ENCODE measurements at regions not wholly inside any gene's neighbourhood (a gene's known extent, or its start where the extent isn't known, plus 50 kb on each side); places are given as distances from the start of the nearest gene placed in this dataset.

DNA sequence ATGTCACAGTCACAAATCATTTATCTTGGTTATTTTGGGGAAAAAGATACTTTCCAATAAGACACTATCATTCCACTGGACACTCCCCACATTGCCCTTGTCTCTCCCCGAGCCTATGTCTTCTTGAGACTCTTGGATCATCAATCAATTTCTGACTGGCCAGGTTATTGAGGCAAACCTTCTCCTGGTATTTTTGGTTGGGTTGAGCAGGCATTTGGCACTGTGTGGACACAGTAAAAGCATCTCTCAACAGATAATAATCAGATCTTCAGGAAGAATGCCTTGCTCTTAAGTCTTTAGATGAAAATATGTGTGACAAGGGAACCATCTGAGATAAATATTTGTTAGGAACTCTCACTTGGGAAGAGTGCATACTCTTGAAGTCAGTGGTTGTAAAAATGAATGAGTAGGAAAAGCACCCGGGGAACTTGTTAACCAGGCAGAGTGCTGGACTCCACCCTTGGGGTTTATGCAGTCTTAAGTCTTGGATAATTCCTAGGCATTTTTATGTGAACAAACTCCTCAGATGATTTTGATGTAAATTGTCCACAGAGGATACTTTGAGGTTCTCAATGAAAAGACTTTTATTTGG lies 223.8 kb upstream of the CLINT1 start:
- Histone ChIP-seq H3K4me1 (replicated peaks) (no peaks in the 10 kb centered on the region), H3K4me3 (no peak overlapping the region), H3K27me3 (replicated peaks) (no peaks in the 10 kb centered on the region; the same call in 1 of the 2 replicates), H3K36me3 (no peaks in the 10 kb centered on the region), H3K27ac (no peak overlapping the region), H3K9me3 (replicated peaks) (no peaks in the 10 kb centered on the region)
- DNase-seq (ENCODE audit: low read depth in 1 of 2, low spot score in 2 of 2) = no peak

DNA sequence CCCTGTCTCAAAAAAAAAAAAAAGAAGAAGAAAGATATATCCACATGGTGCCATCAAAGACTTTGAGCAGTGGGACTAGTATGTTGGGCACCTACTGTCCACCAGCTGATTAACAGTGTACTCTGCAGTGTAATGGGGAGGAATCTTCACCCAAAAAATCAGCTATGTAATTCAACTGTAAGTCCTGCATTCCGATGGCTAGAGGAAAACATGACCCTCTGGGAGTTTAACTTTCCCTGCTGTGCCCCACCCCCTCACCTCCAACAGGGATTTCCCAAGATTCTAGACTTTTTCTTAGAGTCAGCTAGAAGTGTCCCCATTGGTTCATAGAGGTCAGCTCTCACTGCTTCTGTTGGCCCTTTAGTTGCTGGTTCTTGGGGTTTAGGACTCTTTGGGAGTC lies 221.2 kb upstream of the CLINT1 start:
- Histone ChIP-seq H3K36me3 (no peaks in the 10 kb centered on the region), H3K27me3 (replicated peaks) (no peaks in the 10 kb centered on the region; the same call in 1 of the 2 replicates), H3K27ac (no peak overlapping the region), H3K4me1 (replicated peaks) (no peaks in the 10 kb centered on the region; the same call in 1 of the 2 replicates), H3K9me3 (replicated peaks) (no peaks in the 10 kb centered on the region), H3K4me3 (no peak overlapping the region)
- no peak for DNase-seq (ENCODE audit: low read depth in 1 of 2, low spot score in 2 of 2)

DNA sequence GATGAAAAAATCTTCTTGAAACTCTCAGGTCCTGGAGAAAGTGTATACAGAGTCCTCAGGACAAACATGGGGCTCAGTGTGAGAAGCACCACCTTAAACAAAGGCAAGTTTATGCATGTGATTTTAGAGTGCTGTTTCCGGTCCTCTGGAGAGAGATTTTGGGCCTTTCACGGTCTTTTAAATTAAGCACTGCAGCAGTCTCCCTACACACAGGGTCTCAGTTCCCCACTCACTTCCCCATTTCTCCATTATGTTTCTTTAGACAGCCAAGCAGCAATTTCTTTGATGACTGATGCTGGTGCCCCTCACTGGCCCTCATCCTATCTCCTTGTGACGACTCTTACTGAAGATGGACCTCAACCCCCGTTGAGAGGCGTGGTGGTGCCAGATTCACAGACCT lies 220.2 kb upstream of the CLINT1 start:
- Histone ChIP-seq H3K27ac (no peak overlapping the region), H3K4me1 (replicated peaks) (no peaks in the 10 kb centered on the region; the same call in 1 of the 2 replicates), H3K4me3 (no peak overlapping the region), H3K27me3 (replicated peaks) (no peaks in the 10 kb centered on the region; the same call in 1 of the 2 replicates), H3K9me3 (replicated peaks) (no peaks in the 10 kb centered on the region), H3K36me3 (no peaks in the 10 kb centered on the region)
- no peak for DNase-seq (ENCODE audit: low read depth in 1 of 2, low spot score in 2 of 2)

GRCh38 chr5:158074992-158075769 lies 216.2 kb upstream of the CLINT1 start:
- peak; percentile 68 to 75 for DNase-seq (ENCODE audit: low read depth in 1 of 2, low spot score in 2 of 2)
- Histone ChIP-seq H3K36me3 (no peaks in the 10 kb centered on the region), H3K27ac (no peak overlapping the region), H3K27me3 (replicated peaks) (no peaks in the 10 kb centered on the region), H3K9me3 (replicated peaks) (no peaks in the 10 kb centered on the region), H3K4me3 (no peak overlapping the region), H3K4me1 (replicated peaks) (no peaks in the 10 kb centered on the region; the same call in 1 of the 2 replicates)

DNA sequence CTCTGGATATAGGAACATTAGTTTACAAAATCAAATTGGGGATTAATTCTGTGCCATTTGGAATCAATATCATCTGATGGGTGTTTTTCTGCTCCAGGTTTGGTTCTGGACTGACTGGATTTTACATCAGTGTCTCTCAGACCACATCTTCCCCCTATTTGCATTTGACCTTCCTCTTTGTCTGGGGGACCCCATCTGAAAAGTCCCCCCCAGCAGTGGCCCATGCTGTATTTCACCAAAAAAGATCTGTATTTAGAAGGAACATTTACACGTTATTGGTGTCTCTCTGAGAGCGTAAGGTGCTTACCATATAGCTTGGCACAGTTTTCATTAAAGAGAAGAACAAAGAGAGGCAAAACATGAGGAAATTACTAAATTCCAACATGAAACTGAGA lies 215.6 kb upstream of the CLINT1 start:
- Histone ChIP-seq H3K4me3 (no peak overlapping the region), H3K27ac (no peak overlapping the region)

GRCh38 chr5:158070859-158071258 lies 211.9 kb upstream of the CLINT1 start:
- Histone ChIP-seq H3K4me1 (replicated peaks) (no peaks in the 10 kb centered on the region; the same call in 1 of the 2 replicates), H3K4me3 (no peak overlapping the region), H3K36me3 (no peaks in the 10 kb centered on the region), H3K27me3 (replicated peaks) (no peaks in the 10 kb centered on the region), H3K27ac (no peak overlapping the region), H3K9me3 (replicated peaks) (no peaks in the 10 kb centered on the region)
- no peak for DNase-seq (ENCODE audit: low read depth in 1 of 2, low spot score in 2 of 2)

More for the DNA sequence above, 215.6 kb upstream of the CLINT1 start:
- no peaks in the 10 kb centered on the region for H3K9me3 ChIP-seq (replicated peaks)
- DNase-seq (ENCODE audit: low read depth in 1 of 2, low spot score in 2 of 2) = no peak
- H3K36me3 ChIP-seq = no peaks in the 10 kb centered on the region
- no peaks in the 10 kb centered on the region for H3K27me3 ChIP-seq (replicated peaks)
- H3K4me1 ChIP-seq (replicated peaks) = no peaks in the 10 kb centered on the region; the same call in 1 of the 2 replicates

- no peaks in the 10 kb centered on the region for H3K4me1 ChIP-seq (replicated peaks)
- H3K27me3 ChIP-seq (replicated peaks) = no peaks in the 10 kb centered on the region
- H3K9me3 ChIP-seq (replicated peaks) = no peaks in the 10 kb centered on the region
- no peak for DNase-seq (ENCODE audit: low read depth in 1 of 2, low spot score in 2 of 2)
- no peaks in the 10 kb centered on the region for H3K36me3 ChIP-seq
- H3K4me3 ChIP-seq = no peak overlapping the region
- no peak overlapping the region for H3K27ac ChIP-seq
Observed at GRCh38 chr5:158069838-158070237, 210.9 kb upstream of the CLINT1 start.

DNA sequence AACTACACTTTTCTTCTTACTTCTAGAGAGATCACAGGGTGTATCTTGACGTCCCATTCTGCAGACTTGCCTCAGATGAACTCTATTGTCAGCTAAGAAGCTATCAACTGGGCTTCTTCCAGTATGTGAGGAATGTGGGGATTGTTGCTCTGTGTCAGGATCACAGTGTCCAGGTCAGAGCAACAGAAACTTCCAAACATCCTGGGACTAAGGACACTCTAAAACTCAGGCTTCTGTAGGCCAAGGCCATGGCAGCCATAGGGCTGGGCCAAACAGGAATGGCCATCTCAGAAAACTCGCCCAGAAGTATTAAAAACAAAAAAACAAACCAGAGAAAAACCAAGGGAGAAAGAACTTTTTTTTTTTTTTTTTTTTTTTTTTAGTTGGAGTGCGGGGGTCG lies 210.0 kb upstream of the CLINT1 start:
- Histone ChIP-seq H3K27me3 (replicated peaks) (no peaks in the 10 kb centered on the region), H3K4me3 (no peak overlapping the region), H3K9me3 (replicated peaks) (no peaks in the 10 kb centered on the region), H3K36me3 (no peaks in the 10 kb centered on the region), H3K27ac (no peak overlapping the region), H3K4me1 (replicated peaks) (no peaks in the 10 kb centered on the region)
- DNase-seq (ENCODE audit: low read depth in 1 of 2, low spot score in 2 of 2) = no peak

DNA sequence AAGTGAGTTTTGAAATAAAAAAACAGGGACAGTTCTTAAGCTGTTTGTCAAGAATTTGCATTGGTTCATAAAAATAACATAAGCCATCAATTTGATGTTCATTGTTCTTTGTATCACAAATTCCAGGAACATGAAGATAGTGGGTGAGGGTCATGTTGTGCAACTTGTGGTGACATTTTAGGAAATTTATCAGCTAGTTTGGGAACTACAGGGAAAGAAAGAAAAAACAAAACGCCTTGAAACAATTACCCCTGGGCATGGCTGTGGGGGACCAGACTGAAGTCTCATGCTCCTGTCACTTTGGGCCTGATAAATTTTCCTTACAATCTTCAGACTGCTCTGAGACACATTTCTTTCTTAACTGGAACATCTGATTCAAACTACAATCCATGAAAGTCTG lies 207.1 kb upstream of the CLINT1 start:
- Histone ChIP-seq H3K36me3 (no peaks in the 10 kb centered on the region), H3K27ac (no peak overlapping the region), H3K9me3 (replicated peaks) (no peaks in the 10 kb centered on the region), H3K4me1 (replicated peaks) (no peaks in the 10 kb centered on the region), H3K27me3 (replicated peaks) (no peaks in the 10 kb centered on the region), H3K4me3 (no peak overlapping the region)
- DNase-seq (ENCODE audit: low read depth in 1 of 2, low spot score in 2 of 2) = no peak

DNA sequence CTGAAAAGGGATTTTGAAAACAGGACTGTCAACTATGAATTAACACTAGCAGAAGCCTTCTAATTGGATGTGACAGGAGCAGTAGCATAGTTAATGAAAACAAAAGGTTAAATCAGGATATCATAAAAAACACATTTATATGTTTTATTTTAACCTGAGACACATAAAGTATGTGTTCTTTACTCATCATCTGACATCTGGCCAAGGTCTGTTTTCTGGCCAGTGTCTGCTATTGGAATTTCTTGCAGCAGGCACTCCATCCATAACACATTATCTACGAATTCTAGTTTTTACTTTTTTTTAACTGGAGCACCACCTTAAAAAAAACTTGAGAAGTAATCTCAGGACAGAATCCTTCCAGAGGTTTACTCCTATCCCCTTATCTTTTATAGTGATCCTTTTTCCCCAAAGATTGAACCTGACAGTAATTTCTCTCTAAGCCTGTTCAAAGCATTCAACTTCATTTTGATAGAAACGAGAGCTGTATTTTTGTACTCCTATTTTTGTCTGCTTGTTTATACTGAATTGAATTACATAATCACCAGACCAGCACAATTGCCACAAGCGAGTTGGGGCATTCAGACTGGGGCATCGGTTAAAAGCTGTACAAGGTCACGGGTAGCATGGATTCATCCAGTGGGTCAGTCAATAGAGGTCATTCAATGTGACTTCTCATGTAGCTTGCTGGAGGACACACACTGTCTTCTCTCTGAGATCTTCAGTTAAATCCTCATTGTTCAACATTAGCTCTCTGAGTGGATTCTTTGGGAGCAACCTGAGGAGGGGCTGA lies 205.6 kb upstream of the CLINT1 start:
- Histone ChIP-seq H3K9me3 (replicated peaks) (no peaks in the 10 kb centered on the region), H3K4me1 (replicated peaks) (no peaks in the 10 kb centered on the region), H3K27me3 (replicated peaks) (no peaks in the 10 kb centered on the region; the same call in 1 of the 2 replicates), H3K36me3 (no peaks in the 10 kb centered on the region), H3K27ac (no peak overlapping the region), H3K4me3 (no peak overlapping the region)
- DNase-seq (ENCODE audit: low read depth in 1 of 2, low spot score in 2 of 2) = no peak

GRCh38 chr5:158063052-158063451 lies 204.1 kb upstream of the CLINT1 start:
- no peaks in the 10 kb centered on the region; the same call in 1 of the 2 replicates for H3K27me3 ChIP-seq (replicated peaks)
- no peaks in the 10 kb centered on the region for H3K36me3 ChIP-seq
- no peak overlapping the region for H3K27ac ChIP-seq
- DNase-seq (ENCODE audit: low read depth in 1 of 2, low spot score in 2 of 2) = no peak
- H3K4me3 ChIP-seq = no peak overlapping the region
- no peaks in the 10 kb centered on the region for H3K9me3 ChIP-seq (replicated peaks)
- H3K4me1 ChIP-seq (replicated peaks) = no peaks in the 10 kb centered on the region

GRCh38 chr5:158061451-158061850 lies 202.5 kb upstream of the CLINT1 start:
- H3K36me3 ChIP-seq = no peaks in the 10 kb centered on the region
- H3K27me3 ChIP-seq (replicated peaks) = no peaks in the 10 kb centered on the region; the same call in 1 of the 2 replicates
- H3K4me1 ChIP-seq (replicated peaks) = no peaks in the 10 kb centered on the region
- DNase-seq (ENCODE audit: low read depth in 1 of 2, low spot score in 2 of 2) = no peak
- H3K27ac ChIP-seq = no peak overlapping the region
- no peak overlapping the region for H3K4me3 ChIP-seq
- H3K9me3 ChIP-seq (replicated peaks) = no peaks in the 10 kb centered on the region

DNA sequence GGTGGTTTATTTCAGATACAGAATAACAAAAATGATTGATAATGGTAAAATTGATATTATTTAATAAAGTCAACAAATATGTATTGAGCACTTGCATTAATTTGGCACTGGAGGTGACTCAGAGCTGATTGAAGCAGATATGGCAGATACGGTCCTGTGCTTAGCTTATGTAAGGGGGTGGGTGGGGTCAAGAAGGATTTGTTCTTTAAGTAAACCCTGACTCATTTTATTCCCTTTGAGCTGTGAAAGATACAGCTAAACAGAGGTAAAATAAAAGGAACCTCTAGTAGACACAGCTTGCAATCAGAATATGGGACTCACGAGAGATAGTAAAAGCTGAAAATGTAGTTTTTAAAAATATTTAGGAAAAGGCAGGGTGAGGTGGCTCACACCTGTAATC lies 201.3 kb upstream of the CLINT1 start:
- no peaks in the 10 kb centered on the region for H3K36me3 ChIP-seq
- H3K27ac ChIP-seq = no peak overlapping the region
- DNase-seq (ENCODE audit: low read depth in 1 of 2, low spot score in 2 of 2) = no peak
- H3K4me1 ChIP-seq (replicated peaks) = no peaks in the 10 kb centered on the region
- H3K9me3 ChIP-seq (replicated peaks) = no peaks in the 10 kb centered on the region
- no peaks in the 10 kb centered on the region; the same call in 1 of the 2 replicates for H3K27me3 ChIP-seq (replicated peaks)
- no peak overlapping the region for H3K4me3 ChIP-seq

Measured in SJSA1 (cell line).